HL-60 (cell line): ENCODE measurements at regions not wholly inside any gene's neighbourhood (a gene's known extent, or its start where the extent isn't known, plus 50 kb on each side); places are given as distances from the start of the nearest gene placed in this dataset.

Source experiments
- DNase-seq, 2 experiments: peaks; one replicate each; pipeline ENCODE4 v3.0.0-alpha.2; 2010 to 2020; ENCODE audit warnings: low read depth in 1 of 2, low spot score in 1 of 2
- H3K27ac ChIP-seq: fragments of 250-450 bp; sonication (Bioruptor Pico); replicated peaks from 2 replicates; pipeline ENCODE4 v1.5.1; 2020; ENCODE audit warnings: mild to moderate bottlenecking, moderate library complexity
- H3K27me3 ChIP-seq: fragments of 250-450 bp; sonication (Bioruptor Pico); 2 replicates; pipeline ENCODE4 v1.5.1; 2021; ENCODE audit warnings: mild to moderate bottlenecking, moderate library complexity; ENCODE audit not compliant: insufficient read depth, poor library complexity, severe bottlenecking
- H3K4me3 ChIP-seq: replicated peaks from 2 replicates; pipeline ENCODE4 v1.5.1; 2011; ENCODE audit warnings: mild to moderate bottlenecking, control low read depth, low read length; ENCODE audit not compliant: insufficient read depth
- GABPA ChIP-seq: IDR thresholded peaks from 2 replicates; pipeline ENCODE4 v1.6.1; 2012; ENCODE audit warnings: low read depth
- POLR2AphosphoS5 ChIP-seq: IDR thresholded peaks from 2 replicates; pipeline ENCODE4 v1.6.1; 2012; ENCODE audit warnings: low read depth
- SPI1 ChIP-seq: IDR thresholded peaks from 2 replicates; pipeline ENCODE4 v1.6.1; 2012; ENCODE audit warnings: low read depth, mild to moderate bottlenecking, borderline replicate concordance
- TF ChIP-seq, protein P1 (sequence below): IDR thresholded peaks from 2 replicates; pipeline ENCODE4 v1.6.1; 2012; ENCODE audit warnings: low read depth; ENCODE audit not compliant: insufficient replicate concordance
- TF ChIP-seq, protein P2 (sequence below): IDR thresholded peaks from one replicate; pipeline ENCODE4 v1.5.1; 2011; ENCODE audit warnings: low read length, control low read depth, inconsistent platforms; ENCODE audit not compliant: insufficient read depth

DNA sequence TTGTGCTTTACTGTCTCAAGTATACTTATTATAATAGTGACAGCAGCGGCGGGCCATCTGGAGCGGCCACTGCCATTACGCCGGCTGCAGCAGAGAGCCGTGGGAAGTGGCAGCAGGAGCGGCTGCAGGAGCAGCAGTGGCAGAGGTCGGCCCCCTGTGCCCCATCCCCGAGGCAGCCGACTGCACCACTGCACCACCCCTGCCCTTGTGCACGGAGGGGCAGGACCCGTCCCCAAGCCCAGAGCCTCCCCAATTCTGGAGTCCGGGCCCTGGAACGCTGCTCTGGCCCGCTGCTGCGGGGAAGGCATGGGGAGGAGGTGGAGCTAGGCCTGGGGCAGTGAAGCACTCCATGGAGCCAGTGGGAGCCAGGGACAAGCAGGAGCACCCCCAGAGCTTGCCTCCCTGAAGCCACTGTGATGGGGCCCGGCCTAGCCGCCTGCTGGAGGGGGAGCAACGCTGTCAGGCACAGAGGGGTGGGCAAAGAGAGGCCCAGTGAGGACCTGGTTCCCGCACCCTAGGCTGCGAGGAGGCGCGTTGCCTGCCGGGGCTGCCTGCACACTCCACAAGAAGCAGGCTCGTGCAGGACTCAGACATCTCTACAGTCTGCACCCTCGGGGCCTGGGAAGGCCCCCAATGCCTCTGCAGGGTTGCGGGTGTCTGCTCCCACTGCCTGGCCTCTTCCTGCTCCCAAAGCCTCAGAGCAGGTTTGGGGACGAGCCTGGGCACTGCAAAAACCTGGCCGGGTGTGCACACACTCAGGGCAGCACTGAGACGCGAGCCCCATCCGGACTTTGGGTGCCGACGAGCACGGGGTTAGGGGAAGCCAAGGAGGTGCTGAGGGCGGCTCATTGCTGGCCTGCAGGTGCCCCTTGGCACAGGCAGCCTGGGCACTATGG is 74.2 kb upstream of the RASSF8 start:
- TF ChIP-seq, protein P1, sequence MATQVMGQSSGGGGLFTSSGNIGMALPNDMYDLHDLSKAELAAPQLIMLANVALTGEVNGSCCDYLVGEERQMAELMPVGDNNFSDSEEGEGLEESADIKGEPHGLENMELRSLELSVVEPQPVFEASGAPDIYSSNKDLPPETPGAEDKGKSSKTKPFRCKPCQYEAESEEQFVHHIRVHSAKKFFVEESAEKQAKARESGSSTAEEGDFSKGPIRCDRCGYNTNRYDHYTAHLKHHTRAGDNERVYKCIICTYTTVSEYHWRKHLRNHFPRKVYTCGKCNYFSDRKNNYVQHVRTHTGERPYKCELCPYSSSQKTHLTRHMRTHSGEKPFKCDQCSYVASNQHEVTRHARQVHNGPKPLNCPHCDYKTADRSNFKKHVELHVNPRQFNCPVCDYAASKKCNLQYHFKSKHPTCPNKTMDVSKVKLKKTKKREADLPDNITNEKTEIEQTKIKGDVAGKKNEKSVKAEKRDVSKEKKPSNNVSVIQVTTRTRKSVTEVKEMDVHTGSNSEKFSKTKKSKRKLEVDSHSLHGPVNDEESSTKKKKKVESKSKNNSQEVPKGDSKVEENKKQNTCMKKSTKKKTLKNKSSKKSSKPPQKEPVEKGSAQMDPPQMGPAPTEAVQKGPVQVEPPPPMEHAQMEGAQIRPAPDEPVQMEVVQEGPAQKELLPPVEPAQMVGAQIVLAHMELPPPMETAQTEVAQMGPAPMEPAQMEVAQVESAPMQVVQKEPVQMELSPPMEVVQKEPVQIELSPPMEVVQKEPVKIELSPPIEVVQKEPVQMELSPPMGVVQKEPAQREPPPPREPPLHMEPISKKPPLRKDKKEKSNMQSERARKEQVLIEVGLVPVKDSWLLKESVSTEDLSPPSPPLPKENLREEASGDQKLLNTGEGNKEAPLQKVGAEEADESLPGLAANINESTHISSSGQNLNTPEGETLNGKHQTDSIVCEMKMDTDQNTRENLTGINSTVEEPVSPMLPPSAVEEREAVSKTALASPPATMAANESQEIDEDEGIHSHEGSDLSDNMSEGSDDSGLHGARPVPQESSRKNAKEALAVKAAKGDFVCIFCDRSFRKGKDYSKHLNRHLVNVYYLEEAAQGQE = no peak
- TF ChIP-seq, protein P2, sequence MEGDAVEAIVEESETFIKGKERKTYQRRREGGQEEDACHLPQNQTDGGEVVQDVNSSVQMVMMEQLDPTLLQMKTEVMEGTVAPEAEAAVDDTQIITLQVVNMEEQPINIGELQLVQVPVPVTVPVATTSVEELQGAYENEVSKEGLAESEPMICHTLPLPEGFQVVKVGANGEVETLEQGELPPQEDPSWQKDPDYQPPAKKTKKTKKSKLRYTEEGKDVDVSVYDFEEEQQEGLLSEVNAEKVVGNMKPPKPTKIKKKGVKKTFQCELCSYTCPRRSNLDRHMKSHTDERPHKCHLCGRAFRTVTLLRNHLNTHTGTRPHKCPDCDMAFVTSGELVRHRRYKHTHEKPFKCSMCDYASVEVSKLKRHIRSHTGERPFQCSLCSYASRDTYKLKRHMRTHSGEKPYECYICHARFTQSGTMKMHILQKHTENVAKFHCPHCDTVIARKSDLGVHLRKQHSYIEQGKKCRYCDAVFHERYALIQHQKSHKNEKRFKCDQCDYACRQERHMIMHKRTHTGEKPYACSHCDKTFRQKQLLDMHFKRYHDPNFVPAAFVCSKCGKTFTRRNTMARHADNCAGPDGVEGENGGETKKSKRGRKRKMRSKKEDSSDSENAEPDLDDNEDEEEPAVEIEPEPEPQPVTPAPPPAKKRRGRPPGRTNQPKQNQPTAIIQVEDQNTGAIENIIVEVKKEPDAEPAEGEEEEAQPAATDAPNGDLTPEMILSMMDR = no peak
- TF ChIP-seq POLR2AphosphoS5 = no peak
- TF ChIP-seq GABPA = no peak
- TF ChIP-seq SPI1 = no peak
- no peaks in the 10 kb centered on the region for H3K27me3 ChIP-seq
- H3K27ac ChIP-seq = no peak overlapping the region
- DNase-seq = no peak
- H3K4me3 ChIP-seq = no peak overlapping the region

DNA sequence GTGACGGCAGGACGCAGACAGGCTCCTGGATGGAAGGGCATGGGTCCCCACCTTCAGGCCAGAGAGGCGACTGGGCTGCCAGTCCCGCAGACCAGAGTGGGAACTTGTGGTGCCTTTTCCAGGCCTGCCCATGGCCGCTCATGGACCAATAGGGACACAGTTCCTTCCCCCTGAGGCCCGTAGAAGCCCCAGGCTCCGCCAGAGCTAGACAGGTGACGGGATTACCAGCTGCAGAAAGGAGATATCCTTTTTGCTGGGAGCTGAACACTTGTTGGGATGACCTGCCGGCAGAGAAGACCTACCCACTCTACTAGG is 73.6 kb upstream of the RASSF8 start:
- no peaks in the 10 kb centered on the region for H3K27me3 ChIP-seq
- H3K27ac ChIP-seq = no peak overlapping the region
- no peak overlapping the region for H3K4me3 ChIP-seq
- TF ChIP-seq POLR2AphosphoS5 = no peak
- TF ChIP-seq, protein P2 = no peak
- TF ChIP-seq SPI1 = no peak
- TF ChIP-seq, protein P1 = no peak
- no peak for TF ChIP-seq GABPA
- DNase-seq = no peak

DNA sequence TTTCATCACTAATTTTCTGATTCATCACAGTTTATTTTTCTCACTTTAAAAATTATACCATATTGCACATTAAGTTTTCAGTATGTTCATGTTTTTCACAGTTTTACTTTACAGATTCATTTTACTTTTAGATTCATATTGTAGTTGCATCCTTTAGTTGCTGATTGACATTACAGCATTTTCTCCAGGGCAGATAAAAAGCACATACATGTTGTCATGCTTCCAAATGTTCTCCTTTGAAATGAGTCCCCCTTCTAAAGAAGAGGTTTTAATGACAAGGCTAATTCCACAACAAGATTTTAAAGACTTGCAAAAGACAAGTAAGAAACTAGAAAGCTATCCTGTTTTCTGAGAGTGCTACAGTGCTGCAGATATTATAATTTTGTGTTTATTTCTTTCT is 72.1 kb upstream of the RASSF8 start:
- TF ChIP-seq, protein P2 = no peak
- TF ChIP-seq SPI1 (no peak), GABPA (no peak), POLR2AphosphoS5 (no peak)
- TF ChIP-seq, protein P1 = no peak
- DNase-seq = no peak
- H3K4me3 ChIP-seq = no peak overlapping the region
- H3K27ac ChIP-seq = no peak overlapping the region
- no peaks in the 10 kb centered on the region for H3K27me3 ChIP-seq
